ENCODE measurements at regions not wholly inside any gene's neighbourhood (a gene's known extent, or its start where the extent isn't known, plus 50 kb on each side); places are given as distances from the start of the nearest gene placed in this dataset.

- Histone ChIP-seq H3K4me1 (no peaks in the 10 kb centered on the region), H3K4me3 (no peak overlapping the region), H3K27me3 (no peaks in the 10 kb centered on the region), H3K36me3 (no peaks in the 10 kb centered on the region), H3K27ac (no peak overlapping the region), H3K9me3 (peaks cover 0 to 5% (median 0%) of the 10 kb centered on the region in 4 donors)
- DNase-seq, result no peak
- TF ChIP-seq POLR2A (IDR thresholded peaks at IDR 0.05) (no peak), CTCF (IDR thresholded peaks at IDR 0.05) (no peak)
These were observed 578.8 kb upstream of the PFKP start for GRCh38 chr10:2488446-2489005.

- Histone ChIP-seq H3K36me3 (no peaks in the 10 kb centered on the region), H3K4me3 (no peak overlapping the region), H3K4me1 (no peaks in the 10 kb centered on the region), H3K27ac (no peak overlapping the region), H3K27me3 (no peaks in the 10 kb centered on the region), H3K9me3 (peaks cover 0 to 5% (median 0%) of the 10 kb centered on the region in 4 donors)
- no peak for TF ChIP-seq CTCF (IDR thresholded peaks at IDR 0.05)
- TF ChIP-seq POLR2A (IDR thresholded peaks at IDR 0.05), result no peak
- no peak for DNase-seq
These were observed 579.4 kb upstream of the PFKP start for GRCh38 chr10:2487921-2488320.

- no peak overlapping the region for H3K4me3 ChIP-seq
- no peaks in the 10 kb centered on the region for H3K4me1 ChIP-seq
- H3K9me3 ChIP-seq, result peaks cover 0 to under 1% (median 0%) of the 10 kb centered on the region in 4 donors
- no peaks in the 10 kb centered on the region for H3K36me3 ChIP-seq
- no peak overlapping the region for H3K27ac ChIP-seq
- no peak for DNase-seq
- no peaks in the 10 kb centered on the region for H3K27me3 ChIP-seq
- no peak for TF ChIP-seq POLR2A (IDR thresholded peaks at IDR 0.05)
- no peak for TF ChIP-seq CTCF (IDR thresholded peaks at IDR 0.05)
These were observed 588.7 kb upstream of the PFKP start for GRCh38 chr10:2478656-2479055.

GRCh38 chr10:2476812-2477553 lies 590.4 kb upstream of the PFKP start:
- H3K27ac ChIP-seq, result no peak overlapping the region
- H3K4me1 ChIP-seq, result no peaks in the 10 kb centered on the region
- no peaks in the 10 kb centered on the region for H3K9me3 ChIP-seq
- no peak for TF ChIP-seq CTCF (IDR thresholded peaks at IDR 0.05)
- TF ChIP-seq POLR2A (IDR thresholded peaks at IDR 0.05), result no peak
- H3K36me3 ChIP-seq, result no peaks in the 10 kb centered on the region
- DNase-seq, result no peak
- H3K27me3 ChIP-seq, result no peaks in the 10 kb centered on the region
- H3K4me3 ChIP-seq, result no peak overlapping the region

GRCh38 chr10:2476218-2476811 lies 591.0 kb upstream of the PFKP start:
- H3K27me3 ChIP-seq, result no peaks in the 10 kb centered on the region
- H3K27ac ChIP-seq, result no peak overlapping the region
- no peak overlapping the region for H3K4me3 ChIP-seq
- TF ChIP-seq POLR2A (IDR thresholded peaks at IDR 0.05), result no peak
- no peak for TF ChIP-seq CTCF (IDR thresholded peaks at IDR 0.05)
- H3K9me3 ChIP-seq, result no peaks in the 10 kb centered on the region
- no peaks in the 10 kb centered on the region for H3K4me1 ChIP-seq
- H3K36me3 ChIP-seq, result no peaks in the 10 kb centered on the region
- DNase-seq, result no peak
